ENCODE measurements at regions not wholly inside any gene's neighbourhood (a gene's known extent, or its start where the extent isn't known, plus 50 kb on each side); places are given as distances from the start of the nearest gene placed in this dataset.

DNA sequence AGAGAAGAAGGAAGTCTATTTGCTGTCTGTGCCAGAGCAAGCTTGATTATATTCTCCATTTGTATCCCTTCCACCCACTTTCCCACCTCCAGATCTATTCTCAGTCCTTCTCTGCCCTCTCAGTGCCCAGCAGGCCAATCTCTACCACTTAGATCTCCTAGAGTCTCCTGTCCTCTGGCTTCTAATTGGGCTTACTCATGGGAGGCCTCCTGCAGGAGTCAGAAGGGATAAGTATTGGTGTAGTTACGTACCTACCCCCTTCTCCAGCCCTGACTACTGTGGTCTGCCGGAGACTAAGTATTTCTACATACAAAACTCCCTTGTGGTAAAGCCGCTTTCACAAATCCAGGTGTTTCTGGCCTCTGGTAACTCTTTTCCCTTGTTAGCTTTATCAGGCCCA lies 221.2 kb downstream of the PTGER3 start:
- Histone ChIP-seq H3K36me3 (ENCODE audit: control insufficient read depth in 2 of 4, insufficient read depth in 4 of 4, low read length in 3 of 4) (no peaks in the 10 kb centered on the region), H2BK5ac (ENCODE audit: low read depth, low read length) (no peak overlapping the region), H3K79me2 (ENCODE audit: control insufficient read depth in 1 of 2, insufficient read depth in 2 of 2, low read length in 2 of 2) (no peaks in the 10 kb centered on the region), H4K5ac (ENCODE audit: insufficient read length, low read depth, low read length) (no peak overlapping the region), H3K79me1 (ENCODE audit: low read depth, low read length) (no peaks in the 10 kb centered on the region; the same call in 1 of the 2 replicates), H3K9me3 (ENCODE audit: insufficient read depth in 2 of 2, low read depth in 1 of 2, low read length in 1 of 2) (no peaks in the 10 kb centered on the region), H3K4me1 (replicated peaks in 1 of 4; ENCODE audit: control insufficient read depth in 3 of 4, insufficient read depth in 4 of 4, low read length in 3 of 4) (no peaks in the 10 kb centered on the region), H4K20me1 (replicated peaks in 1 of 2; ENCODE audit: control insufficient read depth in 1 of 2, insufficient read depth in 2 of 2, low read length in 2 of 2) (no peaks in the 10 kb centered on the region), H3K9ac (replicated peaks in 1 of 4; ENCODE audit: extremely low read depth in 1 of 4, low read depth in 3 of 4, low read length in 3 of 4) (no peak overlapping the region), H2BK15ac (ENCODE audit: low read length) (no peak overlapping the region), H3K27me3 (replicated peaks in 1 of 4; ENCODE audit: control insufficient read depth in 3 of 4, extremely low read depth in 1 of 4, insufficient read depth in 3 of 4, low read length in 3 of 4) (no peaks in the 10 kb centered on the region), H3K4me3 (ENCODE audit: extremely low read depth in 1 of 4, insufficient read depth in 2 of 4, low read depth in 3 of 4, low read length in 4 of 4) (no peak overlapping the region), H2BK12ac (ENCODE audit: low read depth, low read length) (no peak overlapping the region), H2BK20ac (ENCODE audit: low read length) (no peak overlapping the region), H3K23me2 (ENCODE audit: low read depth, low read length) (no peaks in the 10 kb centered on the region), H4K91ac (replicated peaks; ENCODE audit: insufficient read length, low read length) (no peak overlapping the region), H3K14ac (ENCODE audit: insufficient read length) (no peak overlapping the region), H3K4me2 (ENCODE audit: insufficient read depth in 1 of 2, low read depth in 2 of 2, low read length in 2 of 2) (no peak overlapping the region), H3K27ac (ENCODE audit: low read depth, low read length) (no peak overlapping the region), H2BK120ac (replicated peaks; ENCODE audit: low read depth, low read length) (no peak overlapping the region), H2AK5ac (ENCODE audit: low read depth, low read length) (no peak overlapping the region), H3K18ac (ENCODE audit: extremely low read depth, low read length) (no peak overlapping the region), H3K23ac (ENCODE audit: insufficient read length) (no peak overlapping the region), H3K4ac (replicated peaks; ENCODE audit: insufficient read length, low read depth, low read length) (no peak overlapping the region), H3K56ac (replicated peaks; ENCODE audit: insufficient read length, low read depth, low read length) (no peak overlapping the region), H4K8ac (ENCODE audit: extremely low read depth, insufficient read depth, low read length) (no peak overlapping the region), H2AFZ (ENCODE audit: low read length) (no peak overlapping the region)
- POLR2A ChIA-PET (ENCODE audit: partially characterized antibody), result no interaction called here
- no peak for FAIRE-seq
- CTCF ChIA-PET (ENCODE audit: partially characterized antibody), result no interaction called here
- DNase-seq (ENCODE audit: low read depth in 1 of 2, low spot score in 2 of 2), result no peak
- 96% methylated on average over 3 of the region's 3 CpGs; no CpG with 5 or more reads in 1 of the 2 experiments for WGBS, 2 experiments (ENCODE audit: extremely low coverage in 1 of 2, insufficient coverage in 1 of 2, insufficient read length in 1 of 2, insufficient replicate concordance in 2 of 2, low coverage in 1 of 2, low lambda C conversion rate in 2 of 2, missing lambda C conversion rate in 1 of 2)
- TF ChIP-seq MAFK (IDR thresholded peaks at IDR 0.05; ENCODE audit: low read depth, low read length), result no peak
- TF ChIP-seq, protein P1, sequence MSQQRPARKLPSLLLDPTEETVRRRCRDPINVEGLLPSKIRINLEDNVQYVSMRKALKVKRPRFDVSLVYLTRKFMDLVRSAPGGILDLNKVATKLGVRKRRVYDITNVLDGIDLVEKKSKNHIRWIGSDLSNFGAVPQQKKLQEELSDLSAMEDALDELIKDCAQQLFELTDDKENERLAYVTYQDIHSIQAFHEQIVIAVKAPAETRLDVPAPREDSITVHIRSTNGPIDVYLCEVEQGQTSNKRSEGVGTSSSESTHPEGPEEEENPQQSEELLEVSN (IDR thresholded peaks at IDR 0.05), result no peak
- TF ChIP-seq EZH2 (IDR thresholded peaks at IDR 0.05; ENCODE audit: low read depth, low read length, severe bottlenecking), result no peak
- no peak for TF ChIP-seq CTBP2 (IDR thresholded peaks at IDR 0.05; ENCODE audit: borderline replicate concordance, insufficient read depth, insufficient read length, low read length)
- TF ChIP-seq SIRT6 (IDR thresholded peaks at IDR 0.05; ENCODE audit: low read length), result no peak
- no peak for TF ChIP-seq KDM4A (IDR thresholded peaks at IDR 0.05; ENCODE audit: low read depth, low read length, severe bottlenecking)
- TF ChIP-seq, protein P2, sequence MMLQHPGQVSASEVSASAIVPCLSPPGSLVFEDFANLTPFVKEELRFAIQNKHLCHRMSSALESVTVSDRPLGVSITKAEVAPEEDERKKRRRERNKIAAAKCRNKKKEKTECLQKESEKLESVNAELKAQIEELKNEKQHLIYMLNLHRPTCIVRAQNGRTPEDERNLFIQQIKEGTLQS (IDR thresholded peaks at IDR 0.05; ENCODE audit: insufficient read depth, low read depth, low read length), result no peak
- TF ChIP-seq HDAC2 (IDR thresholded peaks at IDR 0.05; ENCODE audit: borderline replicate concordance in 1 of 2, low read depth in 2 of 2, low read length in 2 of 2), result no peak
- no peak for TF ChIP-seq BRCA1 (IDR thresholded peaks at IDR 0.05; ENCODE audit: low read depth, low read length)
- no peak for TF ChIP-seq TAF1 (IDR thresholded peaks at IDR 0.05; ENCODE audit: low read depth, low read length)
- TF ChIP-seq SAP30 (IDR thresholded peaks at IDR 0.05; ENCODE audit: insufficient read depth, insufficient replicate concordance, low read length), result no peak
- TF ChIP-seq ZNF274 (IDR thresholded peaks at IDR 0.05; ENCODE audit: borderline replicate concordance, extremely low read depth, low read length), result no peak
- no peak for TF ChIP-seq SP4 (IDR thresholded peaks at IDR 0.05; ENCODE audit: low read length)
- no peak for TF ChIP-seq JUN (IDR thresholded peaks at IDR 0.05; ENCODE audit: low read depth, low read length)
